ENCODE measurements at regions not wholly inside any gene's neighbourhood (a gene's known extent, or its start where the extent isn't known, plus 50 kb on each side); places are given as distances from the start of the nearest gene placed in this dataset.
"Not testable (repeated sequence)": the region's sequence is repeated elsewhere in the genome, so short reads cannot be mapped to it uniquely, and the experiment has no call there.

DNA sequence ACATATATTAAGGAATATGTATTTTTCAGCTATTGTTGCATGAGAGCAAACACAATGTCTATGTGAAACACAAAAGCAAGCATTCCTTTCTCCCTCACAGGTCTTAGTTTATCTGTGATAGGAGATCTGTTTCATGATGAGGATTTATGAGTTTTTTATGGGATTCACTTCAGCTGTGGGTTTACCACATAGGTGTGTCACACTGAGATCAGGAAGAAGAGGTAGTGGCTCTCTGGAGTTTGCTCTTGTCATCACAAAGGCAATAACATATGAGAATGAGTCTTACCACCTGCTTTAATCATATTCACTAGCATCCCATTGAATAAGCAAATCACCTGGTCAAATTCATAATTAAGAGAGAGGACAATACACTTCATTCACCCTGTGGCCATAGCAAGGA, 960.3 kb upstream of the SLC39A10 start:
- Mint-ChIP-seq H3K4me1 (ENCODE audit: low read depth) (no peaks in the 10 kb centered on the region), H3K27ac (no peak overlapping the region), H3K36me3 (ENCODE audit: low read depth) (no peaks in the 10 kb centered on the region), H3K9me3 (peaks cover 4% of the 10 kb centered on the region), H3K27me3 (ENCODE audit: low read depth) (no peaks in the 10 kb centered on the region), H3K4me3 (ENCODE audit: low read depth) (no peak overlapping the region)
- intact Hi-C loops (cut with micrococcal nuclease): no loop called here
- no peak for DNase-seq (ENCODE audit: low spot score)

GRCh38 chr2:194686569-194686968, 970.5 kb upstream of the SLC39A10 start:
- intact Hi-C loops (cut with micrococcal nuclease): no loop called here
- Mint-ChIP-seq H3K4me3 (ENCODE audit: low read depth) (no peak overlapping the region), H3K27me3 (ENCODE audit: low read depth) (no peaks in the 10 kb centered on the region), H3K36me3 (ENCODE audit: low read depth) (no peaks in the 10 kb centered on the region), H3K27ac (no peak overlapping the region), H3K4me1 (ENCODE audit: low read depth) (no peaks in the 10 kb centered on the region), H3K9me3 (no peaks in the 10 kb centered on the region)
- DNase-seq (ENCODE audit: low spot score): no peak

DNA sequence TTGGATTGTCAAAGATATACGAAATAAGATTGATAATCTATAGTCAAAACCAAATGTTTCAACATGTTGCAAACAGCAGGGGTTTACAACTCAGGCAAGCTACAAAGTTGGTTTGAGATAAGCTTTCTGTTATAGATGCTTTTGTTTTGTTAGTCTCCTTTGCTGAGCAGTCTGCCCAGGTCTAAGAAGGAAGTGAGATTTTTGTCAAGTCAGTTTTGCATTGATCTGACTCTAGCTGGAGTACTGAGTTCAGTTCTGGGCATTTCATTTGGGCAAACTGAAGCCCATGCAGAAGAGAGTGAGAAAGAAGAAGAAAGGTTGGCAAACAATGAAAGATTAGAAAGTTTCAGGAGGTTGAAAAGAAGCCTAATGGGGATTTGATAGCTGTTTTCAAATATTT, 983.0 kb upstream of the SLC39A10 start:
- Mint-ChIP-seq H3K27ac (no peak overlapping the region), H3K27me3 (ENCODE audit: low read depth) (no peaks in the 10 kb centered on the region), H3K4me1 (ENCODE audit: low read depth) (no peaks in the 10 kb centered on the region), H3K9me3 (no peaks in the 10 kb centered on the region), H3K4me3 (ENCODE audit: low read depth) (no peak overlapping the region), H3K36me3 (ENCODE audit: low read depth) (no peaks in the 10 kb centered on the region)
- intact Hi-C loops (cut with micrococcal nuclease): no loop called here
- DNase-seq (ENCODE audit: low spot score): no peak

DNA sequence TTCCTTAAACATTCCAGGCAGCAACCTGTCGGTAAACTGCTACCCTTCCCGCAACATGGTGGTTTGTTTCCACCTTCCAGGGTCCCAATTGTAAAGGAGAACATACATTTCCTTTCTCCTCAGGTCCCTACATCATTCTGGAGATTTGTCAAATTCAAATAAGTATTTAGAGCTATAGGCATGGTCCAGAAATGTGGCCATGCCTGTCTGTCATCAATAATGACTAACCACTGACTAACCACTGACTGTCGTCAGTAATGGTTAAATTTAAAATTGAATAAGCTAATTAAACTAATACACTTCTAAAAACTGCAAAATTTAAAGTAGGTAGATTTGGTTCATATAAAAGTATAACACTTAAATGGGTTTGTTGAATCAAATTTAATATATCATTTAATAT, 984.0 kb upstream of the SLC39A10 start:
- Mint-ChIP-seq H3K4me3 (ENCODE audit: low read depth) (no peak overlapping the region), H3K27me3 (ENCODE audit: low read depth) (no peaks in the 10 kb centered on the region), H3K27ac (no peak overlapping the region), H3K9me3 (no peaks in the 10 kb centered on the region), H3K4me1 (ENCODE audit: low read depth) (no peaks in the 10 kb centered on the region), H3K36me3 (ENCODE audit: low read depth) (no peaks in the 10 kb centered on the region)
- DNase-seq (ENCODE audit: low spot score): no peak
- intact Hi-C loops (cut with micrococcal nuclease): no loop called here

DNA sequence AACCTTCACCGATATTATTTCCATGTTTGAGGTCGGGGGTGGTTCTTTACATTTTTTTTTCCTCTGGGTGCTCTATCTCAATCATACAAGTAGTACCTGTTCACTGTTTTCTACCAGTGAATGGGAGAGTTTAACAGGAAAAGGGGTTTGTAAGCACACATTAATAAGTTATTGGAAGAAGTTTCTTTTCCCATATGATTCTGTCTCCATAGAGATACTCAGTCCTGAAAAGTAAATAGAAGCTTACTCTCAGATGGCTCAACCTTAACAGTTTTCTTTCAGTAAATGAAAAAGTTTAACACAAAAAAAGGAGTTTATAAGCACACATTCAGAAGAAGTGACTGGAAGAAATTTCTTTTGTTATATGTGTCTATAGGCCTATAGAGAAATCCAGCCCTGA, 995.6 kb upstream of the SLC39A10 start:
- Mint-ChIP-seq H3K27ac (no peak overlapping the region), H3K27me3 (ENCODE audit: low read depth) (no peaks in the 10 kb centered on the region), H3K9me3 (no peaks in the 10 kb centered on the region), H3K36me3 (ENCODE audit: low read depth) (no peaks in the 10 kb centered on the region), H3K4me3 (ENCODE audit: low read depth) (no peak overlapping the region), H3K4me1 (ENCODE audit: low read depth) (no peaks in the 10 kb centered on the region)
- intact Hi-C loops (cut with micrococcal nuclease): no loop called here
- no peak for DNase-seq (ENCODE audit: low spot score)

DNA sequence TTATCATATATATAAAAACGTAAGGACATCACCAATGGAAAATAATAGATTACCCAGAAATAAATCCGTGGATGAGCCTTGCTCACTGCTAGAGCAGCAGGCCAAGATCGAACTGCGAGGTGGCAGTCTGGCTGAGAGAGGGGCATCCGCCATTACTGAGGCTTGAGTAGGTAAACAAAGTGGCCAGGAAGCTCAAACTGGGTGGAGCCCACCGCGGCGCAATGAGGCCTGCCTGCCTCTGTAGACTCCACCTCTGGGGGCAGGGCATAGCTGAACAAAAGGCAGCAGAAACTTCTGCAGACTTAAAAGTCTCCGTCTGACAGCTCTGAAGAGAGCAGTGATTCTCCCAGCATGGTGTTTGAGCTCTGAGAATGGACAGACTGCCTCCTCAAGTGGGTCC, 1018.0 kb upstream of the SLC39A10 start:
- intact Hi-C loops (cut with micrococcal nuclease); H3K9me3 Mint-ChIP-seq; H3K27me3 Mint-ChIP-seq (ENCODE audit: low read depth); H3K27ac Mint-ChIP-seq; DNase-seq (ENCODE audit: low spot score); H3K36me3 Mint-ChIP-seq (ENCODE audit: low read depth); H3K4me1 Mint-ChIP-seq (ENCODE audit: low read depth); H3K4me3 Mint-ChIP-seq (ENCODE audit: low read depth): not testable (repeated sequence)

DNA sequence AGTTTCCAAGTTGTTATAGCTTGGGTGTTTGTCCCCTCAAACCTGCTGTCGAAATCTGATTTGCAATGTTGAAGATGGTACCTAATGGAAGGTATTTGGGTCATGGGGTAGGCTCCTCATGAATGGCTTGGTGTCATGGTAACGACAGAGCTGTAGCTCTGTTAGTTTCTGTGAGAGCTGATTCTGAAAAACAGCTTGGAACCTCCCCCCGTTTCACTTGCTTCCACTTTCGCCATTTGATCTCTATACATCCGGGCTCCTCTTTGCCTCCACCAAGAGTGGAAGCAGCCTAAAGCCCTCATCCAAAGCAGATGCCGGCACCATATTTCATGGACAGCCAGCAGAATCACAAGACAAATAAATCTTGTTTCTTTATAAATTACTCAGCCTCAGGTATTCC, 1035.1 kb upstream of the SLC39A10 start:
- no peaks in the 10 kb centered on the region for H3K36me3 Mint-ChIP-seq (ENCODE audit: low read depth)
- intact Hi-C loops (cut with micrococcal nuclease): no loop called here
- H3K4me1 Mint-ChIP-seq (ENCODE audit: low read depth): no peaks in the 10 kb centered on the region

GRCh38 chr2:194619366-194619765, 1037.7 kb upstream of the SLC39A10 start:
- no peak overlapping the region for H3K27ac Mint-ChIP-seq
- no peaks in the 10 kb centered on the region for H3K9me3 Mint-ChIP-seq
- no peak for DNase-seq (ENCODE audit: low spot score)
- no peaks in the 10 kb centered on the region for H3K4me1 Mint-ChIP-seq (ENCODE audit: low read depth)
- H3K36me3 Mint-ChIP-seq (ENCODE audit: low read depth): no peaks in the 10 kb centered on the region
- no peaks in the 10 kb centered on the region for H3K27me3 Mint-ChIP-seq (ENCODE audit: low read depth)
- H3K4me3 Mint-ChIP-seq (ENCODE audit: low read depth): no peak overlapping the region
- intact Hi-C loops (cut with micrococcal nuclease): no loop called here

More for the DNA sequence above, 1035.1 kb upstream of the SLC39A10 start:
- DNase-seq (ENCODE audit: low spot score): no peak
- Mint-ChIP-seq H3K27me3 (ENCODE audit: low read depth) (no peaks in the 10 kb centered on the region), H3K27ac (no peak overlapping the region), H3K9me3 (no peaks in the 10 kb centered on the region), H3K4me3 (ENCODE audit: low read depth) (no peak overlapping the region)

GRCh38 chr2:194618432-194618831, 1038.6 kb upstream of the SLC39A10 start:
- intact Hi-C loops (cut with micrococcal nuclease): no loop called here

DNA sequence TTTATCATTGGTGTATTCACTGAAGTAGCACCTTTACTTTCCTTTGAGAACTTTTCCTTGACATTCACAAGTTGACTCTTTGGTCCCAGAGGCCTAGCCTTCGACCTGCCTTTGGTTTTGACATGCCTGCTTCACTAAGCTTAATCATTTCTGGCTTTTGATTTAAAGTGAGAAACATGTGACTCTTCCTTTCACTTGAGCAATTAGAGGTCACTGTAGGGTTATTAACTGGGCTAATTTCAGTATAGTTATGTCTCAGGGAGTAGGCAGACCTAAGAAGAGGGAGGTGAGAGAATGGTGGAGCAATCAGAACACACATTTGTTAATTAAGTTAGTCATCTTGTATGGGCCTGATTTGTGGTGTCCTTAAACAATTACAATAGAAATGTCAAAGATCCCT, 1040.7 kb upstream of the SLC39A10 start:
- Mint-ChIP-seq H3K9me3 (no peaks in the 10 kb centered on the region), H3K27ac (no peak overlapping the region), H3K36me3 (ENCODE audit: low read depth) (no peaks in the 10 kb centered on the region), H3K4me3 (ENCODE audit: low read depth) (no peak overlapping the region), H3K4me1 (ENCODE audit: low read depth) (no peaks in the 10 kb centered on the region), H3K27me3 (ENCODE audit: low read depth) (no peaks in the 10 kb centered on the region)
- intact Hi-C loops (cut with micrococcal nuclease): no loop called here
- DNase-seq (ENCODE audit: low spot score): no peak

More at GRCh38 chr2:194618432-194618831, 1038.6 kb upstream of the SLC39A10 start:
- H3K9me3 Mint-ChIP-seq: no peaks in the 10 kb centered on the region
- H3K36me3 Mint-ChIP-seq (ENCODE audit: low read depth): no peaks in the 10 kb centered on the region
- H3K27ac Mint-ChIP-seq: no peak overlapping the region
- DNase-seq (ENCODE audit: low spot score): no peak
- H3K4me3 Mint-ChIP-seq (ENCODE audit: low read depth): no peak overlapping the region
- no peaks in the 10 kb centered on the region for H3K27me3 Mint-ChIP-seq (ENCODE audit: low read depth)
- no peaks in the 10 kb centered on the region for H3K4me1 Mint-ChIP-seq (ENCODE audit: low read depth)

- no peaks in the 10 kb centered on the region for H3K4me1 Mint-ChIP-seq (ENCODE audit: low read depth)
- no peaks in the 10 kb centered on the region for H3K36me3 Mint-ChIP-seq (ENCODE audit: low read depth)
- intact Hi-C loops (cut with micrococcal nuclease): no loop called here
- DNase-seq (ENCODE audit: low spot score): no peak
- H3K4me3 Mint-ChIP-seq (ENCODE audit: low read depth): no peak overlapping the region
- no peak overlapping the region for H3K27ac Mint-ChIP-seq
- no peaks in the 10 kb centered on the region for H3K27me3 Mint-ChIP-seq (ENCODE audit: low read depth)
- H3K9me3 Mint-ChIP-seq: no peaks in the 10 kb centered on the region
Measured at GRCh38 chr2:194610297-194610696, 1046.7 kb upstream of the SLC39A10 start.

DNA sequence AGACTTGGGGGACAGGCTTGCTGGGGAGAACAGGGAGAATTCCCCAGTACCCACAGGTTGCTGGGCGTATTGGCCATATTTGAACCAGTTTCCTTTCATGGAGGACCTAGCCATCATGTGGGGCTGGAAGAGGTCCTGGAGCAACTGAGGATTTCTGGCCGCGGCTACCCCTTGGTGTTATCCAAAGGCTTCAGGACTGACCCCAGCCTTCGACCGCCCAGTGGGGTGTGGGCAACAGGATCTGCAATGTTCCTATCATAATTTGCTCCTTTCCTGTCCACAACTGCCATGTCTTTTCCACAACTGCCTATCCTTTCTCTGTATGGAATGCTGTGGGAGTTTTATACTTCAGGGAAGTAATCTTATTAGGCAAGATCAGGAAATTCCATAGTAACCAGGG, 1053.6 kb upstream of the SLC39A10 start:
- no peaks in the 10 kb centered on the region for H3K36me3 Mint-ChIP-seq (ENCODE audit: low read depth)
- H3K9me3 Mint-ChIP-seq: no peaks in the 10 kb centered on the region
- no peaks in the 10 kb centered on the region for H3K4me1 Mint-ChIP-seq (ENCODE audit: low read depth)
- H3K4me3 Mint-ChIP-seq (ENCODE audit: low read depth): no peak overlapping the region
- no peaks in the 10 kb centered on the region for H3K27me3 Mint-ChIP-seq (ENCODE audit: low read depth)
- intact Hi-C loops (cut with micrococcal nuclease): no loop called here
- H3K27ac Mint-ChIP-seq: no peak overlapping the region
- DNase-seq (ENCODE audit: low spot score): no peak

DNA sequence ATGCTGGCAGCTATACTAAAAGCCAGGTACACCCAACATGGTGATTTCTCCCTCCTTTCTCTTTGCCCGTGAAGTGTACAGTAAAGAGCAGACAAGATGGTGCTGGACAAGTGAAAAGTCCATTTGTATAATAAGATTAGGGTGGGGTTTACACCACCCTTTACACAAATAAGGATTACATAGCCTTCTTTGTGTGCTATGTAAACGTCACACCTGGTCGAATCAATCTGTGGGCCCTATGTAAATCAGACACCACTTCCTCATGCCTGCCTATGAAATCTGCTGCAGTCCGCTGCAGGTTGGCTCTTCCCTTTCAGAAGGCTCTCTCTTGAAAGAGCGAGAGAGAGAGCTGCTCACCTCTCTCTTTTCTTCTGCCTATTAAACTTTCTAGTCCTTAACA, 1054.3 kb upstream of the SLC39A10 start:
- H3K9me3 Mint-ChIP-seq: no peaks in the 10 kb centered on the region
- no peaks in the 10 kb centered on the region for H3K36me3 Mint-ChIP-seq (ENCODE audit: low read depth)
- H3K4me3 Mint-ChIP-seq (ENCODE audit: low read depth): no peak overlapping the region
- no peak overlapping the region for H3K27ac Mint-ChIP-seq
- intact Hi-C loops (cut with micrococcal nuclease): no loop called here
- no peak for DNase-seq (ENCODE audit: low spot score)
- no peaks in the 10 kb centered on the region for H3K27me3 Mint-ChIP-seq (ENCODE audit: low read depth)
- no peaks in the 10 kb centered on the region for H3K4me1 Mint-ChIP-seq (ENCODE audit: low read depth)

GRCh38 chr2:194591192-194591591, 1065.8 kb upstream of the SLC39A10 start:
- Mint-ChIP-seq H3K4me3 (ENCODE audit: low read depth) (no peak overlapping the region), H3K4me1 (ENCODE audit: low read depth) (no peaks in the 10 kb centered on the region), H3K36me3 (ENCODE audit: low read depth) (no peaks in the 10 kb centered on the region), H3K9me3 (no peaks in the 10 kb centered on the region), H3K27ac (no peak overlapping the region), H3K27me3 (ENCODE audit: low read depth) (no peaks in the 10 kb centered on the region)
- DNase-seq (ENCODE audit: low spot score): no peak
- intact Hi-C loops (cut with micrococcal nuclease): no loop called here
